DOHH2 (cell line): ENCODE measurements at regions not wholly inside any gene's neighbourhood (a gene's known extent, or its start where the extent isn't known, plus 50 kb on each side); places are given as distances from the start of the nearest gene placed in this dataset.

ENCODE experiments used
- H3F3A ChIP-seq: fragments of 200-600 bp; sonication (generic), shearing (Covaris generic); 2 replicates; pipeline ENCODE4 v1.6.0; 2016; ENCODE audit warnings: antibody characterized with exemption, mild to moderate bottlenecking; ENCODE audit not compliant: control insufficient read depth, insufficient read depth
- H3K27ac ChIP-seq: fragments of 200-600 bp; sonication (generic); 2 replicates; pipeline ENCODE4 v1.5.1; 2014; ENCODE audit warnings: low read depth, mild to moderate bottlenecking, low read length, moderate library complexity
- H3K27me3 ChIP-seq: fragments of 200-600 bp; sonication (generic); 2 replicates; pipeline ENCODE4 v1.6.1; 2014; ENCODE audit warnings: mild to moderate bottlenecking, low read length, mixed read lengths; ENCODE audit not compliant: control insufficient read depth
- H3K36me3 ChIP-seq: fragments of 200-600 bp; sonication (generic); 2 replicates; pipeline ENCODE4 v1.6.1; 2014; ENCODE audit warnings: mild to moderate bottlenecking, low read length, moderate library complexity, mixed read lengths; ENCODE audit not compliant: control insufficient read depth
- H3K4me1 ChIP-seq: fragments of 200-600 bp; sonication (generic); 2 replicates; pipeline ENCODE4 v1.6.1; 2014; ENCODE audit warnings: mild to moderate bottlenecking, low read length, mixed read lengths; ENCODE audit not compliant: control insufficient read depth
- H3K4me2 ChIP-seq: fragments of 200-600 bp; sonication (generic); 2 replicates; pipeline ENCODE4 v1.6.0; 2014; ENCODE audit warnings: mild to moderate bottlenecking, low read length, moderate library complexity
- H3K4me3 ChIP-seq: fragments of 200-600 bp; sonication (generic); 2 replicates; pipeline ENCODE4 v1.5.1; 2014; ENCODE audit warnings: mild to moderate bottlenecking, low read length, mixed read lengths
- H3K79me2 ChIP-seq: fragments of 200-600 bp; sonication (generic); 2 replicates; pipeline ENCODE4 v1.6.1; 2014; ENCODE audit warnings: mild to moderate bottlenecking, low read length, mixed read lengths; ENCODE audit not compliant: control insufficient read depth
- H3K9me2 ChIP-seq: fragments of 200-600 bp; sonication (generic); replicated peaks from 2 replicates; pipeline ENCODE4 v1.6.1; 2014; ENCODE audit warnings: mild to moderate bottlenecking, low read length, mixed read lengths; ENCODE audit not compliant: control insufficient read depth
- H3K9me3 ChIP-seq: fragments of 200-600 bp; sonication (generic); 2 replicates; pipeline ENCODE4 v1.6.1; 2014; ENCODE audit warnings: antibody characterized with exemption, low read length, mixed read lengths; ENCODE audit not compliant: control insufficient read depth, insufficient read depth
- H4K20me1 ChIP-seq: fragments of 200-600 bp; sonication (generic); 2 replicates; pipeline ENCODE4 v1.6.0; 2014; ENCODE audit warnings: low read depth, mild to moderate bottlenecking, antibody characterized with exemption, low read length, moderate library complexity; ENCODE audit not compliant: control insufficient read depth, insufficient read depth
- EZH2phosphoT487 ChIP-seq: fragments of 200-600 bp; sonication (generic); IDR thresholded peaks from 2 replicates; pipeline ENCODE4 v1.6.1; 2017; ENCODE audit warnings: borderline replicate concordance, mild to moderate bottlenecking, antibody characterized with exemption, low read length, moderate library complexity, mixed read lengths
- TF ChIP-seq, protein P1 (sequence below): fragments of 200-600 bp; sonication (generic); IDR thresholded peaks from one replicate; pipeline ENCODE4 v1.5.1; 2014; ENCODE audit warnings: antibody characterized with exemption, mild to moderate bottlenecking, low read depth, low read length; ENCODE audit not compliant: poor library complexity, severe bottlenecking

GRCh38 chr18:34339155-34339554 lies 114.4 kb upstream of the NOL4 start:
- Histone ChIP-seq H3F3A (no peaks in the 10 kb centered on the region), H3K4me2 (no peak overlapping the region), H4K20me1 (no peaks in the 10 kb centered on the region), H3K9me2 (no peaks in the 10 kb centered on the region), H3K9me3 (no peaks in the 10 kb centered on the region), H3K4me3 (no peak overlapping the region), H3K4me1 (no peaks in the 10 kb centered on the region), H3K27me3 (no peaks in the 10 kb centered on the region), H3K27ac (no peak overlapping the region), H3K79me2 (no peaks in the 10 kb centered on the region), H3K36me3 (no peaks in the 10 kb centered on the region)
- TF ChIP-seq EZH2phosphoT487 = no peak
- TF ChIP-seq, protein P1, sequence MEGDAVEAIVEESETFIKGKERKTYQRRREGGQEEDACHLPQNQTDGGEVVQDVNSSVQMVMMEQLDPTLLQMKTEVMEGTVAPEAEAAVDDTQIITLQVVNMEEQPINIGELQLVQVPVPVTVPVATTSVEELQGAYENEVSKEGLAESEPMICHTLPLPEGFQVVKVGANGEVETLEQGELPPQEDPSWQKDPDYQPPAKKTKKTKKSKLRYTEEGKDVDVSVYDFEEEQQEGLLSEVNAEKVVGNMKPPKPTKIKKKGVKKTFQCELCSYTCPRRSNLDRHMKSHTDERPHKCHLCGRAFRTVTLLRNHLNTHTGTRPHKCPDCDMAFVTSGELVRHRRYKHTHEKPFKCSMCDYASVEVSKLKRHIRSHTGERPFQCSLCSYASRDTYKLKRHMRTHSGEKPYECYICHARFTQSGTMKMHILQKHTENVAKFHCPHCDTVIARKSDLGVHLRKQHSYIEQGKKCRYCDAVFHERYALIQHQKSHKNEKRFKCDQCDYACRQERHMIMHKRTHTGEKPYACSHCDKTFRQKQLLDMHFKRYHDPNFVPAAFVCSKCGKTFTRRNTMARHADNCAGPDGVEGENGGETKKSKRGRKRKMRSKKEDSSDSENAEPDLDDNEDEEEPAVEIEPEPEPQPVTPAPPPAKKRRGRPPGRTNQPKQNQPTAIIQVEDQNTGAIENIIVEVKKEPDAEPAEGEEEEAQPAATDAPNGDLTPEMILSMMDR = no peak

DNA sequence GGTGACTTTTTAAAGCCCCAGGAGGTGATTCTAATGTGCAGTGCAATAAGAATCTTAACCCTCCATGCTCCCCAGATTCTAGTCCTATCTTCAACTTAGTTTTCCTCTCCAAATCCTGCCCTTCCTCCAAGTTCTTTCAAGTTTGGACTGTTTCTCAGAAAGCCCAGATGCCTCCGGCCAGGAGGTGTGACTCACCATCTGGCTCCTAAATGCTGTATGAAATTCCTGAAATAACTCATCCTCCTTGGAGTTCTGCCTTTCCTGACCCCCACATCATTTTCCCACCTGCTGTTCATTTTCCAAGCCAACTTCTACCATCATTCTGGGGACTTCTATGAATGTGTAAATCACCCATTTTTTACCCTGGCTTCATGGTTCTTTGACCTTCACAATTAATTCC lies 118.2 kb upstream of the NOL4 start:
- H3K36me3 ChIP-seq = no peaks in the 10 kb centered on the region
- no peaks in the 10 kb centered on the region for H3K9me2 ChIP-seq
- H3F3A ChIP-seq = no peaks in the 10 kb centered on the region
- TF ChIP-seq EZH2phosphoT487 = no peak
- TF ChIP-seq, protein P1 = no peak
- no peaks in the 10 kb centered on the region for H4K20me1 ChIP-seq
- no peaks in the 10 kb centered on the region for H3K27me3 ChIP-seq
- no peak overlapping the region for H3K27ac ChIP-seq
- no peaks in the 10 kb centered on the region for H3K79me2 ChIP-seq
- no peaks in the 10 kb centered on the region for H3K4me1 ChIP-seq
- H3K4me2 ChIP-seq = no peak overlapping the region
- no peaks in the 10 kb centered on the region for H3K9me3 ChIP-seq
- no peak overlapping the region for H3K4me3 ChIP-seq

DNA sequence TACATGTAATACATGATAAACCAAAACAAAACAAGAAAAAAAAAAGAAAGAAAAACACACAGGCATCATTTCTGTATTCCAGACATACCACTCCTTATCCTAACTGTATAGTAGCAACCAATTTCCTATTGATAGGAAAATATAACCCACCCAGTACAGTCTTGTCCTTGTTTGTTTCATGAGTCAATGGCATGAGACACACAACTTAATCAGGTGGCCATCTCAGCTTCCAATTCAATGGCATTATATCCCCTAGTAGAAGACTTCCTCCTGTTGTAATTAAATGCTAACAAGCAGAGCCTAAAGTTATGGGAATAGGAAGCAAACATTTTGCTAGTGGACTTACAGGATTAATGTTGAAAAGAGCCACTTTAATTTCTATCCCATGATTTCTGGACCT lies 121.0 kb upstream of the NOL4 start:
- no peak overlapping the region for H3K4me2 ChIP-seq
- no peaks in the 10 kb centered on the region for H4K20me1 ChIP-seq
- no peak overlapping the region for H3K4me3 ChIP-seq
- H3K36me3 ChIP-seq = no peaks in the 10 kb centered on the region
- TF ChIP-seq EZH2phosphoT487 = no peak
- TF ChIP-seq, protein P1 = no peak
- H3F3A ChIP-seq = no peaks in the 10 kb centered on the region
- H3K9me3 ChIP-seq = no peaks in the 10 kb centered on the region
- no peaks in the 10 kb centered on the region for H3K27me3 ChIP-seq
- no peaks in the 10 kb centered on the region for H3K9me2 ChIP-seq
- no peaks in the 10 kb centered on the region for H3K4me1 ChIP-seq
- H3K27ac ChIP-seq = no peak overlapping the region
- H3K79me2 ChIP-seq = no peaks in the 10 kb centered on the region

GRCh38 chr18:34350778-34351177 lies 126.1 kb upstream of the NOL4 start:
- no peaks in the 10 kb centered on the region for H3K4me1 ChIP-seq
- no peaks in the 10 kb centered on the region for H3F3A ChIP-seq
- no peaks in the 10 kb centered on the region for H3K36me3 ChIP-seq
- H3K9me3 ChIP-seq = no peaks in the 10 kb centered on the region
- H3K27me3 ChIP-seq = no peaks in the 10 kb centered on the region
- no peaks in the 10 kb centered on the region for H4K20me1 ChIP-seq
- H3K79me2 ChIP-seq = no peaks in the 10 kb centered on the region
- TF ChIP-seq EZH2phosphoT487 = no peak
- TF ChIP-seq, protein P1 = no peak
- no peak overlapping the region for H3K27ac ChIP-seq
- H3K4me2 ChIP-seq = no peak overlapping the region
- H3K4me3 ChIP-seq = no peak overlapping the region
- H3K9me2 ChIP-seq = no peaks in the 10 kb centered on the region
